ENCODE measurements at regions not wholly inside any gene's neighbourhood (a gene's known extent, or its start where the extent isn't known, plus 50 kb on each side); places are given as distances from the start of the nearest gene placed in this dataset.
"Not testable (repeated sequence)": the region's sequence is repeated elsewhere in the genome, so short reads cannot be mapped to it uniquely, and the experiment has no call there.

DNA sequence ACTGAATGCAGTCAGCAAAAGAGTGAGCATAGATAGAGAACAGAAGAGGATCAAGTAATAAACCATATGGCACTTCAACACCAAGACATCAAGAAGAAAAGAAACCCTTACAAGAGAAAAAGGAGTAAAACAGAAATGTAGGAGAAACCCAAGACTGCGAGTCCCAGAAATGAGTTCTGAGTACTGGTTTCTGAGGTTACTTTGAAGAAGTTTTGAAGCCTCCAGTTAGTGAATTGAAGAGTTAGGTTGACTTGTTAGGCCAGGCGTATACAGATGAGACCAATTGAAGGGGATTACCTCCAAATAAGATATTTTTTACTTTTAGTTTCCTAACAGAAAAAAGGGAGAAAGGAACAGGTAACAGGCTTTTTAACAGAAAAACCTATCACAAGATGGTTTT is 162.2 kb upstream of the SSTR1 start:
- Histone ChIP-seq H3K9me3 (ENCODE audit: control insufficient read depth, insufficient read depth, low read length) (no peaks in the 10 kb centered on the region), H3K4me3 (ENCODE audit: low read depth, low read length) (no peak overlapping the region), H3K27ac (ENCODE audit: low read depth, low read length) (no peak overlapping the region), H3K27me3 (ENCODE audit: control insufficient read depth, insufficient read depth, low read length) (no peaks in the 10 kb centered on the region)
- ChIA-PET CTCF (no interaction called here), POLR2A (no interaction called here)
- TF ChIP-seq, protein P1, sequence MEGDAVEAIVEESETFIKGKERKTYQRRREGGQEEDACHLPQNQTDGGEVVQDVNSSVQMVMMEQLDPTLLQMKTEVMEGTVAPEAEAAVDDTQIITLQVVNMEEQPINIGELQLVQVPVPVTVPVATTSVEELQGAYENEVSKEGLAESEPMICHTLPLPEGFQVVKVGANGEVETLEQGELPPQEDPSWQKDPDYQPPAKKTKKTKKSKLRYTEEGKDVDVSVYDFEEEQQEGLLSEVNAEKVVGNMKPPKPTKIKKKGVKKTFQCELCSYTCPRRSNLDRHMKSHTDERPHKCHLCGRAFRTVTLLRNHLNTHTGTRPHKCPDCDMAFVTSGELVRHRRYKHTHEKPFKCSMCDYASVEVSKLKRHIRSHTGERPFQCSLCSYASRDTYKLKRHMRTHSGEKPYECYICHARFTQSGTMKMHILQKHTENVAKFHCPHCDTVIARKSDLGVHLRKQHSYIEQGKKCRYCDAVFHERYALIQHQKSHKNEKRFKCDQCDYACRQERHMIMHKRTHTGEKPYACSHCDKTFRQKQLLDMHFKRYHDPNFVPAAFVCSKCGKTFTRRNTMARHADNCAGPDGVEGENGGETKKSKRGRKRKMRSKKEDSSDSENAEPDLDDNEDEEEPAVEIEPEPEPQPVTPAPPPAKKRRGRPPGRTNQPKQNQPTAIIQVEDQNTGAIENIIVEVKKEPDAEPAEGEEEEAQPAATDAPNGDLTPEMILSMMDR (IDR thresholded peaks at IDR 0.05; ENCODE audit: low read depth, low read length): no peak
- no peak for DNase-seq (ENCODE audit: low read depth, low spot score)

DNA sequence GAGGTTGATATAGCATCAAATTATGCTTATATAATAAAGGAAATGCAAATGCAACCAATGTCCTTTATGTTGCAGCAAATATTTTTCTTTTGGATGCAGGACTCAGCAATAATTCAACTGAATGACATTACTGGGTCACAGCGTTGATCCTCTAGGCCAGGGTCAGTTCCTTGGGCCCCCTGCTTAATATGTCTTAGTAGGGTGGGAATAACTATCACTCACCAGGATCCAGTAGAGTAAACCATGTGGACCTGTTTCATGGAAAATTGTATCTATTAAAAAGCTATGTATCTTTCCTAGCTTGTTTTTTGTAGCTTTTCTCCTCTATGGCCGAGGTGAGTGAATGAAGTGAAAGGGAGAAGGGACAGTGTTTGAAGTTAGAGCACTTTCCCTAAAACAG is 161.5 kb upstream of the SSTR1 start:
- no peak overlapping the region for H3K4me3 ChIP-seq (ENCODE audit: low read depth, low read length)
- POLR2A ChIA-PET: no interaction called here
- no peaks in the 10 kb centered on the region for H3K9me3 ChIP-seq (ENCODE audit: control insufficient read depth, insufficient read depth, low read length)
- H3K27me3 ChIP-seq (ENCODE audit: control insufficient read depth, insufficient read depth, low read length): no peaks in the 10 kb centered on the region
- TF ChIP-seq, protein P1 (IDR thresholded peaks at IDR 0.05; ENCODE audit: low read depth, low read length): no peak
- no peak overlapping the region for H3K27ac ChIP-seq (ENCODE audit: low read depth, low read length)
- no peak for DNase-seq (ENCODE audit: low read depth, low spot score)
- CTCF ChIA-PET: interaction anchor here (0.9 kb wide), 1 partner anchor 152 kb away, joined by 3 read pairs; no protein-coding TSS in a partner anchor

DNA sequence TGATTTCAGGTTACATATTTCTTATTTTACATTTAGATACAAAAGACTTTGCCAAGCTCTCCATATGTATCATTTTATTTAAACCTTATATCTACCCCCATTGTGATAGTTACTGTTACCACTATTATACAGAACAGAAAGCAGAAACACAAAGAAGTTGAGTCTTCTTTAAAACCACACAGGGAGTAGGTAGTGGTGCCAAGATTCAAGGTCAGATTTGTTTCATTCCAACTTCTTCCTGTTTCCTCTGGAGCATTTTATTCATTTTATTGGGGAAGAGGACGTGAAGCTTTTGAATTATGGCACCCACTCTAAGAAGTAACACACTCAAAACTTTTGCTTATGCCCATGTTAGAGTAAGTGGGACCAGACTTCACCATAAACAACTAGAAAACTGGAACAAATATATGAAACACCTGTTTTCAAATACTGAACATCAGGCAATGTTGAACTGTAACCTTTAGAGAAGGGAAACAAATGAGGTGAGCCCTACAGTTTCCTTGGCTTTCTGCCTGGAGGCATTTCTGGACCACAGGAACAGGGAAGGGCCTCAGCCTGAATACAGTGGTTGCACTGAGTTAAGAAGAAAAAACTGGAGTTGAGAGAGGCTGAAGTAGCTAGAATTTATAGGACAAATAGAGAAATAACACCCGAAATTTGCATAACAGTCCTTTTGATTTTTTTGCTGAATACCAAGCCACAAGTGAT is 160.4 kb upstream of the SSTR1 start:
- Histone ChIP-seq H3K4me3 (ENCODE audit: low read depth, low read length) (no peak overlapping the region), H3K9me3 (ENCODE audit: control insufficient read depth, insufficient read depth, low read length) (no peaks in the 10 kb centered on the region), H3K27ac (ENCODE audit: low read depth, low read length) (no peak overlapping the region), H3K27me3 (ENCODE audit: control insufficient read depth, insufficient read depth, low read length) (no peaks in the 10 kb centered on the region)
- POLR2A ChIA-PET: no interaction called here
- TF ChIP-seq, protein P1 (IDR thresholded peaks at IDR 0.05; ENCODE audit: low read depth, low read length): no peak
- CTCF ChIA-PET: interaction anchor here (0.9 kb wide), 1 partner anchor 150 kb away, joined by 3 read pairs; no protein-coding TSS in a partner anchor
- no peak for DNase-seq (ENCODE audit: low read depth, low spot score)

DNA sequence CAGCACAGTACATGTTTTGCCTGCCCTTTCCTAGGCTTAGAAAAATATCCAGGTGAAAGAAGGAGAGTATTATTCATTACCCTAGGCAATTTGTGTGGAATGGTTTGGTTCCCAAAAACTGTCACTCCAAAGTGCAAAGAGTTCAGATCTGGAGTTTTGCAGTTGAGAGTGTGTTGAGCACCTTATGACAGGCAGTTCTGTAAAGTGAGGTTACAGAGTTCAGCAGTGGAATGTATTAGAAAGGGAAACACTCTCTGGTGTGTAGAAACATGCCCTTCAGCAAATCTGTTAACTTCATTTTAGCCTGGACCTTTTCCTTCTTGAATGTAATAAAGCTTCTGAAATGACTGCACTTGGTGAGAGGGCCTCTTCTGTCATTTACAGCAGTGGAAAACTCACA is 154.0 kb upstream of the SSTR1 start:
- CTCF ChIA-PET: no interaction called here
- H3K9me3 ChIP-seq (ENCODE audit: control insufficient read depth, insufficient read depth, low read length): no peaks in the 10 kb centered on the region
- DNase-seq (ENCODE audit: low read depth, low spot score): no peak
- TF ChIP-seq, protein P1 (IDR thresholded peaks at IDR 0.05; ENCODE audit: low read depth, low read length): no peak
- no peaks in the 10 kb centered on the region for H3K27me3 ChIP-seq (ENCODE audit: control insufficient read depth, insufficient read depth, low read length)
- POLR2A ChIA-PET: no interaction called here
- no peak overlapping the region for H3K27ac ChIP-seq (ENCODE audit: low read depth, low read length)
- H3K4me3 ChIP-seq (ENCODE audit: low read depth, low read length): no peak overlapping the region

DNA sequence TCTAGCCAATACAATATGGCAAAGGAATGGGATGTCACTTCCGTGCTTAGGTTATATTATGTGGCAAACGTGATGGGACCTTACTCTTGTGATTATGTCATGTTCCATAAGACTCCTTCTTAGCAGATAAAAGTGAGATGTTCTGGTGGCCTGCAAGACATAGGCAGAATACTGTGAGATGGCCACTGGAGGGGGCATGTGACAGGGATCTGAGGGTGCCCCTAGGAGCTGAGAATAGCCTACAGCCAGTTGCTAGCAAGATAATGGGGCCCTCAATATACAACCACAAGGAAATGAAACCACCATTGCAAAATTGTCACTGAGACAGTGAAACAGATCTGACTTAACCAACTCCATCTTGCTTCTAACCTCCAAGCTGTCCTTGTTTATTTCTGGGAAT is 151.4 kb upstream of the SSTR1 start:
- POLR2A ChIA-PET: no interaction called here
- no peak overlapping the region for H3K4me3 ChIP-seq (ENCODE audit: low read depth, low read length)
- no peak overlapping the region for H3K27ac ChIP-seq (ENCODE audit: low read depth, low read length)
- CTCF ChIA-PET: interaction anchor here (1.5 kb wide), 1 partner anchor 141 kb away, joined by 9 read pairs; no protein-coding TSS in a partner anchor
- H3K27me3 ChIP-seq (ENCODE audit: control insufficient read depth, insufficient read depth, low read length): no peaks in the 10 kb centered on the region
- H3K9me3 ChIP-seq (ENCODE audit: control insufficient read depth, insufficient read depth, low read length): no peaks in the 10 kb centered on the region; the same call in 1 of the 2 replicates
- TF ChIP-seq, protein P1 (IDR thresholded peaks at IDR 0.05; ENCODE audit: low read depth, low read length): no peak
- no peak for DNase-seq (ENCODE audit: low read depth, low spot score)

DNA sequence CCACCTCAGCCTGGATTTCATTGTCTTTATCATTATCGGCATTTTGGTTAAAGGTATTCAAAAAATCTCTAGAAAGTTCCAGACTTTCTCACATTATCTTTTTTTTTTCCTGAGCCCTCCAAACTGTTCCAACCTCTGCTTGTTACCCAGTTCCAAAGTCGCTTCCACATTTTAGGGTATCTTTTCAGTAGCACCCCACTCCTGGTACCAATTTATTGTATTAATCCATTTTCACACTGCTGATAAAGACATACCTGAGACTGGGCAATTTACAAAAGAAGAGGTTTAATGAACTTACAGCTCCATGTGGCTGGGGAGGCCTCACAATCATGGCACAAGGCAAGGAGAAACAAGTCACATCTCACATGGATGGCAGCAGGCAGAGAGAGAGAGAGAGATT is 145.5 kb upstream of the SSTR1 start:
- H3K27me3 ChIP-seq (ENCODE audit: control insufficient read depth, insufficient read depth, low read length); POLR2A ChIA-PET; H3K27ac ChIP-seq (ENCODE audit: low read depth, low read length); H3K4me3 ChIP-seq (ENCODE audit: low read depth, low read length); CTCF ChIA-PET; DNase-seq (ENCODE audit: low read depth, low spot score): not testable (repeated sequence)
- H3K9me3 ChIP-seq (ENCODE audit: control insufficient read depth, insufficient read depth, low read length): peaks cover 10% of the 10 kb centered on the region

All from AG04450 (cell line).